ENCODE measurements at regions not wholly inside any gene's neighbourhood (a gene's known extent, or its start where the extent isn't known, plus 50 kb on each side); places are given as distances from the start of the nearest gene placed in this dataset.

DNA sequence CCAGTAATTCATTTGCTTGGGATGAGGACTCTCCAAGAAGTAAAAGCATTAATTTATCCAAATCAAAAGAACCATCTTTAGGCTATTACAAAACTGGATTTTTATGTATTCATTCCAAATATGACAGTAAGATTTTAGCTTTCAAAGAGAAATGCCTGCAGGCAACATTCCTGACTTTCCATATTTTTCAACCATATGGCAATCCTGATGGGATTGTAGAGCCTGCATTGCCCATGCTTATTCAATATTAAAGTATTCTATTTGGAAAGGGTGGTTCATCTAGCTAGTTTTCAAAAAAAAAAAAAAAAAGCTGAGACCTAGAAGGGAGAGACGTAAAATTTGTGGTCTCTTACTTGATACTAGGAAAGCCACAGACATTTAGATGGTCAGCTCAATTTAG is 1253.7 kb downstream of the LRFN5 start:
- no peak for DNase-seq

DNA sequence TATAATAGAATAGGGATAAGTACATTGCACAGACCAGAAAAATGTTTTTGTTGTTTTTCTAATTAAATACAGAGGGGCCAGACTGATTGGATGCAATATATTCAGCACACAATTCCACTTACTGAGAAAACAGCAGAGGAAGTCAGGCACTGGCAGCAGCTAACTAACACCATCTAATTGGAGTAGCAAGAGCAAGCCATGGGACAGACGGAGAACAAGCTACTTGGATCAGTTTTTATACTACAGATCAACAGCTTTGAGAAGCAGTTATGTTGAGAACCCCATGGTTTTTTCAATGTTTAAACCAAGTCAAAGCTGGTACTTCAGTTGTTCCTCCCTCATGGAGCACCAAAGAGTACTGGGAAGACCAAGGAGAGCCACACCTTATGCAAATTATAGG is 1249.4 kb downstream of the LRFN5 start:
- no peak for DNase-seq

DNA sequence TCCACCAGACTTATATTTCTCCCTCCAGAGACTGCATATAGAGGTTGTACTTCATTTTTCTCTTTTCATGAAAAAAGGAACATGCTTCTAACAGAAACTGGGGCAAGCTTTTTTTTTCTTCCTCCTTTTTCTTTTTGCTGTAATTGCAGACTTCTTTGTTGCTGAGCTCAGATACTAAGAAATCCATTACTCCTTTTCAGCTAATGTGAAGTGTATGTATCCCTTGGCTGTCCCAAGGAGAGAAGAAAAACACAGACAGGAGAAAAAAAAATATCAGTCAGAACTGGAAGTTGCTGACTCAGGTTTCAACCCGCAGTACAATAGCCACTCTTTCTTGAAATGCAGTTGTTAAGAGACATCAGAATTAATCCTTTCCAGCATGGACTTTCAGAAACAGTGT is 1248.4 kb downstream of the LRFN5 start:
- DNase-seq, result no peak

DNA sequence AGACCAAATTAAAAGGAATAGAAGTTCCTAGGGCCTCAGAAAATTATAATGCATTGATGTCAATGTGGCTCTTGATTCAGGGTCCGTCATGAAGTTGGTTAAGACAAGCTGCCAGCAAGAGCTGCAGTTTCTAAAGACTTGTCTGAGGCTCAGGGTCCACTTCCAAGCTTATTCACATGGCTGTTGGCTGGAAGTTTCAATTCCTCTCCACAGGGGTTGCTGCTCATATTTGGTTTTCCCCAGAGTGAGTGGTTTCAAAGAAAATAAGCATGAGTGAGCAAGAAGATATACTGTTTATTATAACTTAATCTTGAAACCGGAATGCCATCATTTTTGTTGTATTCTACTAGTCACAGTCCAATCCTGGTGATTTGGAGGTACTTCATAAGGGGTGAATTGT is 1247.4 kb downstream of the LRFN5 start:
- no peak for DNase-seq

DNA sequence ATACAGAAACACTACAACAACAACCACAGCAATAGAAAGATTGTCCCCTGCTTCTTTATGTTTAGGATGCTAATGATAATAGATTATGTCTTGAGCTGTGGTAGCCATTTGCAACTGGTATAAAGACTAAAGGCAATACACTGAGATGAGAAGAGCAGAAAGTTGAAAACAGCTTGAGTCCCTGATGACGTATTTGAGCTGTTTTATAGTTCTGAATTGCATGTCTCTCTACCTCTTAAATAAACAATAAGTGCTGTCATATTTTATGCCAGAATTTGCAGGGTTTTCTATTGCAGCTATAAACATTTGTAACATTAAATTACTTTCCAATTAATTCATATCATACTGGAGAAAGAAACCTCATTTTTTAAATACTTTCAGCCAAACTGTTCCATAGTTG is 1242.0 kb downstream of the LRFN5 start:
- no peak for DNase-seq

DNA sequence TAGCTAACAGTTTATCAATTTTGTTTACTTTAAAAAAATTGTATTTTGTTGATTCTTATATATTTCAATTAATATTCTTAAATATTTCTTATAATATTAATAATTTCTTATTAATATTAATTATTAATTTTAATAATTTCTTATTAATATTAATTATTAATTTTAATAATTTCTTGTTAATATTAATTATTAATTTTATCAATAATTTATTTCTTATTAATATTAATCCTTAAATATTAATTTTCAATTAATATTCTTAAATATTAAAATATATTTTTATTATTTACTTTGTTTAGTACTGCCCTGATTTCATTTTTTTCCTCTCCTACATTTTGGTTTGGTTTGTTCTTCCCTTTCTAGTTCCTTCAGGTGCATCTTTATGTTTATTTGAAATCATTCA is 1208.1 kb downstream of the LRFN5 start:
- DNase-seq, result no peak

DNA sequence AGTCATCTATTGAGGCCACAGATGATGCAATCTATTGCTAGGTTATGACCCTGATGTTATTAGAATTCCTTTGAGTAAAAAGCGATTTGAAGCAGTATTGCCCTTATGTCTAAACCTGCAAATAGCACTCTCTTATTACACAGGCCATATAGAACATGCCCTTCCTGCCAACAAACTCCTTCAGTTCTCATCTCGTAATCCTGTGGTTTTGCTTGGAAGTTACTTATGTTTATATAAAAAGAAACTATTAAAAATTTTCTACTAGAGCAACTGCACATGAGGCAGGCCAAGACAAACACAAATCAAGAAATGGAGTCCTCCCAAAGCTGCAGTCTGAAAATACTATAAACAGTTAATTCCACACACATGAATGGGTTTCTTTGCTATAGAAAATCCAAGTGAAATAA is 1200.2 kb downstream of the LRFN5 start:
- no peak for DNase-seq

DNA sequence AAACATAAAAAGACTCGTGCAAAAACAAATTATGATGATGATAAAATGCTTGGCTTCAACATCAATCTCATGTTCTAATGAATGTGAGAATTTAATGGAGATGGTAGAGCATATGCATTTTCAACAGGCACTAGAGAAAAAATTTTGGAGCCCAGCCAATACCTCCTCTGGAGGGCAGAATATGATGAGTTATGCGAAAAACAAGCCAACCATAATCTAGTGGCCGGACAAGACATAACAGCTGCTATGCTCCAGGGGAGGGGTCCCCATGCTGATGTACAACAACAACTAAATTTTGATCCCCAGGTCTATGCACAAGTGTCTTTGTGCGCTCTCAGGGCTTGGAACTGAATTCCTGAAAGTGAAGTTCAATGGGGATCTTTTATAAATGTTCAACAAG is 1197.5 kb downstream of the LRFN5 start:
- DNase-seq, result peak; percentile 21

DNA sequence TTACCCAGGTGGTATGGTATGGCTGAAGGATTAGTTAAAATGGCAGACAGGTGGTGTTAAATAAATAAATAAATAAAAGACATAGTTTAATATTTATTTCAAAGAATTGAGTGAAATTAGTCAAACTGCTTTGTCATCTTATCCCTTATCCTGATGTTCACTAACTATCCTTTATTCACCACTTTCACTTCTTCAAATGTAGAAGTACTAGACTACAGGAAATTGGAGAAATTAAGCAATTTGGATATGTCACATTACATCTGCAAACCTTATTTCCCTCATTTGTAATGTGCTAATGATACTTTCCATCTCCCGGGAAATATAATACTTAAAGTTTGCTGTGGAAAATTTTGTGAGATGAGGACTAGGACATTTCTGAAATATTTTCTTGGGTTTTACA is 1195.7 kb downstream of the LRFN5 start:
- DNase-seq, result no peak

DNA sequence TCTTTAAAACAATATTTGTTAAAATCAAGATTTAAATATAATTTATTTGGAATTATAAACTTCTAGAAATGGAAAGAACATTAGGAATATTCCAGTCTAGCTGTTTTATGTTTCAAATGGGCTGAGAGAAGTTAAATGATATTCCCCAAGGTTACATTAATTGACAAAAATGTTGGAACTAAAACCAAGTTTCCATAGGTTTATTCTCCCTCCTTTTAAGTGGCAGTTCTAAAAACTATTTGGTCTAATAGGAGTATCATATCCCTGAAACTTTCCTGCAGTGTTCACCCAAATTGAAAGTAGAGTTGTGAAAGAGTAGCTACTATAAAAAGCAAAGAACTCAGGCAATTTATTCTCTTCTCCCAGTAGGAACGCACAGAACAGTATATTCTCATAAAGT is 1185.5 kb downstream of the LRFN5 start:
- DNase-seq, result no peak

DNA sequence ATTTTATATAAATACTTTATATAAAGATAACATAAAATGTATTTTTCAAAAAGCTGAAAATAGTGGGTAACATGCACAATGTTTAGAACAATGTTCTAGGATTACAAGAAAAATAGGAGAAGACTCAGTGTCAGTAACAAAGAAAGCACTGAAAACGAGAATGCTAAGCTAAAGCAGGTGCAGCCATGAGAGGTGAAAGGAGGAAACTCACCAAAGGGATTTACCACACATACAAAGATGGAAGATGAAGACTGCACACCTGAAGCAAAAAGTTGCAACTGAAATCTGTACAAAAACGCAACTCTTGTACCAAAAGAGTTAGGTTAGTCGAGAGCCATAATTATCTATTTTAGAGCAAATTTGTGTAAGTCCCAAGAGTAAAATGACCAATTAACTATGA is 1176.1 kb downstream of the LRFN5 start:
- DNase-seq, result no peak

DNA sequence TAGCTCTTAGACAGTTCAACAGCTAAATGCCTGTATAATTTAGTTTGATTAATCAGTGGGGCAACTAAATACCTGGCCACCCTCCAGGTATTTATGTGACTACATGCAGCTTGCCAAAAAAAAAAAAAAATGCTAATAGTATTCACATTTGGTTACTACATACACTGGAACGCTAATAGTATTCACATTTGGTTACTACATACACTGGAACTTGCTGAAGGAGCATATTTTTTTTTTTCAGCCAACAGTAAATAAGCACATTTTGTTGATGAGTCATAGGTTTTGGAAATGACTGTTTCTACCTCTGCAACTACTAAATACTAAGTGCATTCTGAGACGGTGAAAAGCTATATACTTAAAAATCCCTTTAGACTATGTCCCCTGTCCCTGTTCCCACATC is 1172.3 kb downstream of the LRFN5 start:
- DNase-seq, result no peak

DNA sequence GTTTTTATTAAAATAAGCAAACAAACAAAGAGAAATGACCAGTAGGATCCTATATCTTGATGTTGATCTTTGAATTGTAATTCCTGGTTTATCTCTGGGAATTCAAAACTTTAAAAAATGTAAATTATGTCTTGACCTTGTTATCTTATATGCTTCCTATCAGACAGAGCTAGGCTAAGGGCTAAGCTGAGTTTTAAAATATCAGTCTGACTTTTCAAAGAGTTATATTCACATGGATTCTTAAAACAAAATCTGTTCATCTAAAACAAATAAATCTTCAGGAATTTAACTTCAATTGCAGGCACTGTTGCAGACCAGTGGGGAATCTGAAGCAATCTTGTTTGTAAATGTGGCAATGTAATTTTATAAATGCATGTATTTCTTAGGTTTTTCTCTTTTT is 1144.1 kb downstream of the LRFN5 start:
- DNase-seq, result no peak

DNA sequence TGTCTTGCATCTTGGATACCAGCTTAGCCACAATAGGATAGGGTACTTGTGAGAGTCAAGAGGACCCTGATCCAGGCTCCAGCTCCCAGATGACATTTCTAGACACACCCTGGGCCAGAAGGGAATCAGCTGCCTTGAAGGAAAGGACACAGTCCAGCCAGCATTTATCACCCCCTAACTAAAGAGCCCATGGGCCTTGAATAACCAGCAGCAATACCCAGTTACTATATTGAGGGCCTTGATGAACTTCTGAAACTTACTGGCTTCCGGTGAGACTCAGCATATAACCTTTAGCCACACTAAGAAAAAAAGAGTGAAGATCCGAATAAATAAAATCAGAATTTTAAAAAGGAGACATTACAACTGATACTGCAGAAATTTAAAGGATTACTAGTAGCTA is 1135.4 kb downstream of the LRFN5 start:
- DNase-seq, result no peak

DNA sequence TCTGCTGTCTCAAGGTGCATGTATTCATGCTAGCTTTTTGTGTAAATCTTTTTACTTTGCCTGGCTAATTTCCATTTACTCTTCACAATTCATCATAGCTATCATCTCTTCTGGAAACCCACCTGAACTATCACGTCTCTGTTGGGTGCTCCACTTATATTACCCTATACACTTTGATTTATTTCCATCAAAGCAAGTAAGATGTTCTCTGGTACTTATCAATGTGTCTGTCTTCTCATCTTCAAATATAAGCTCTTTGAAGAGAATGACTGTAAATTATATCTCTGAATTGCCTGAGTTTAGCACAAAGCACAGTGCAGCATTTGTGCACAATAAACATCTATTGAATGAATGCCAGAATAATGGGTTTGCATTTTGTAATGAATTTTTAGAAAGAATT is 1129.7 kb downstream of the LRFN5 start:
- no peak for DNase-seq

DNA sequence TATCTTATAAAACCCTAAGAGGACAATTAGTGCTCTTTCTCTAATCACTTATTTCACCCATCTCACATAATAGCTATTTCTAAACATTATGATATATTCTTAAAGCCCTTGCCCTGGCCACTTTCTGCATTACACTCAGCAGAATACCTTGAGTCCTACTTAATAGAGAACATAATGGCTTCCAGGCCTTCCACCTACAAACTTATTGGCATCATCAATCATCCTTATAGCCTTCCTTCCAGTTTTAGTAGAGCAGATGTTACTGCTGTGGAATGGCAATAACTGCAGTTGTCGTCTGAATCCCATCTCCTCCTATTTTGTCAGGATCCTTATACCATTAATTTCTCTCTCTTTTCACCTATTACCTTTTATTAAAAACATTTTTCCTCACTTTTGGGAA is 1127.4 kb downstream of the LRFN5 start:
- DNase-seq, result no peak

DNA sequence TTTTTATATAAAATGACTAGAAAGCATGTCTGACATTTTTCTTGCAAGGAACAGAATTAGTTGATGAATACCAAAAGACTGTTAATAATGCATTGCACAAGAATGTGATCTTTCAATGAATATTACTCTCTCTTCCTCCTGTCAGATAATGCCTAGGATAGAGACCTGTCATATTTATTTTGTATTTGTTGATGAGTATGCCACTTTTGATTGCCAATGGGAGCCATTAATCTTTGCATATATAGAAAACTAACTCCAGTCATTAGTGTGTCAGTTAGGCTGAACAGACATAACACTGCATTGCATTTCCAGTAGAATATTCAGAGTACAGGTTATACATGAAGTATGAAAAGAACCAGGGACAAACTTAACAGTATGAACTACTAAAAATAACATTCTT is 1125.3 kb downstream of the LRFN5 start:
- no peak for DNase-seq

DNA sequence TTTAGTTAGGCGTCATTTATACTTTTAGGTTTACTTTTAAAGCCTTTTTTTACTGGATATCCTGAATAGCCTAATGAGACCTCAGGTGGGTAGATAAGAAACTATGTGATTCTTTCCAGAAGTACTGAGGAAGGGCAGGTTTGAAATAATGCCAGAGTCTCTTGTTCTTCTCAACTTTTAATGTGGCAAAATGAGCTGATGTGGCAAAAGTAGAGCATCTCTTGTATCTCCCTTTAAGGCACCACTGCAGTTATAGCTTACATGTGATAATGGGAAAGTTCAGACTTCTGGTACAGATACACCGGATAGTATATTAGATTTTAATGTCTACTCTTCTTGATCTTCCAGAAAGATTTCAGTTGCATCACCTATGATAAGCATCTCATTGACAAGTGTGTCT is 1124.8 kb downstream of the LRFN5 start:
- DNase-seq, result no peak

DNA sequence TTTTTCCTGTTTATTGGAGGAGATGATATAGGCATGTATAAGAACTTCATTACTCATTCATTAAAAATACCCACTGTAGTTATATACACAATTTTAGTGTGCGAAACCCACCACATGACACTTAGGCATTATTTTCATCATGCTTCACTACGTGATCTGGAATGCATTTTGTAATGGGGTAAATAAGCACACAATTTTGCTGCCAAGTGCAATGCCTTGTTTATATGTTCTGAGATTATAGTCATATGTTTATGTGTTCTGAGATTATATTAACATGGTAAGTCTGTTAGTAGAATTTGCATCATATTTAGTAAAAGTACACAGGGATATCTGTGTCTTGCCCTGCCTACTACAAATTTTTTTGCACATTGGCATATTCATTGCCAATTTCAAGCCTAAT is 1123.0 kb downstream of the LRFN5 start:
- no peak for DNase-seq

DNA sequence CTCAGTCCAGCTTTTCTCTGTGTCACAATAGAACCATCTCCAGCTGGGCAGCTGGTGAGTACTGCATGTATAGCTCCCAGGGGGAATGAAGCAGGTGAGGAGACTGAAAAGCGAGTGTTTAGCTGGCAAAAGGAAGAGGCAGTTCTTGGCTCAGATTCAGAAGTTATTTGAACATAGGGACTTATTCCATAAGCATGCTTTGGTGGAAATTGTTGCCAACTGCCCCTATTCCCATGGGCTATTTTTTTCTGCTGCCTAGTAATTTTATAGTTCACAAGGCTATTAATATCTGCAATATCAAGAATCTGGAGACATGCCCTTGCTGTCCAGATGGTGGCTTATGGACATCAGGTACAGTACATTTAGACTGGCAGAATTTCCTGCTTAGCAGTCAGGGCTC is 1112.7 kb downstream of the LRFN5 start:
- DNase-seq, result peak; percentile 70

DNA sequence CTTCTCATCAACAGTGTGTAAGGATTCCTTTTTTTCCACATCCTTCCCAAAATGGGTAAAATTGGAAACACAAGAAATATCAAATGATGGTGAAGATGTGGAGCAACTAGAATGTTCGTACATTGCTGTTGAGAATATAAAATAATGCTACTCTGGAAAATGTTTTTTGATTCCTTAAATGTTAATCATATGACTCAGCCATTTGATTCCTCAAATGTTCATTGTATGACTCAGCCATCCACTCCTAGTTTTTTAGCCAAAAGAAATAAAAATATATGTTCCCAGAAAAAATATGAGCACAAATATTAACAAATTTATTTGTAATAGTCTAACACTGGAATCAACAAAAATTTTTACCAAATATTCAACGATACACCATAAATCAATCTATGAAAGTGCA is 1108.6 kb downstream of the LRFN5 start:
- no peak for DNase-seq

DNA sequence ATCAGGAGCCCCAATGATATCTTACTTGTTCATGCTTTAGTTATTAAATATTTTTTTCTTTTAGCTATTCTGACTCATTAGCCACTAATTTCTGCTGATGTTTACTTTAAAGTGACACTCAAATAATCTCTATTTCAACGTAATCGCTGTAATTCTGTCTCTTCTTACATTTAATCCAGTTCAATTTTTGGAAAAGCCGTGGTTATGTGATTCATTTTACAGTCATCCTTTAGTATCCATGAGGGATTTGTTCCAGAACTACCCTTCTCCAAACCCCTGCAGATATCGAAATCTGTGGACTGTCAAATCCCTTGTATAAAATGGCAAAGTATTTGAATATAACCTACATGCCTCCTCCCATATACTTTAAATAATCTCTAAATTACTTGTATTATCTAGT is 1103.4 kb downstream of the LRFN5 start:
- DNase-seq, result no peak

DNA sequence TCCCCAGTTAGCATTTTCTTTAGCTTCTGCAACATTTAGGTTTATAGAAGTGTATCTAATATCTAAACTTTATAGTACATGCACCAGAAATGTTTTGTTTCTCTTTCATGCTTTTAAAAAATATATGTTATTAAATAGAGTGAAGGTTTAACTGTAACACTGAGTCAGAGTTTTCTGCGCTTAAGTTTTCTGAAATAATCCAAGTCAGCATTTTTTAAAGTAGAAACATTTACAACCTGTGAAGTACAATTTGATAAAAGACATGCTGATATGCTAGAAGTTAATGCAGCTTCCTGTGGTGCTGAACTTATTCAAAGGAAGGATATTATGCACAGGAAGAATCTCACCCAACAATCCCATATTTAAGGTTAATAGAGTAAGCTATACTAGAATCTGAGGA is 1096.8 kb downstream of the LRFN5 start:
- DNase-seq, result no peak

DNA sequence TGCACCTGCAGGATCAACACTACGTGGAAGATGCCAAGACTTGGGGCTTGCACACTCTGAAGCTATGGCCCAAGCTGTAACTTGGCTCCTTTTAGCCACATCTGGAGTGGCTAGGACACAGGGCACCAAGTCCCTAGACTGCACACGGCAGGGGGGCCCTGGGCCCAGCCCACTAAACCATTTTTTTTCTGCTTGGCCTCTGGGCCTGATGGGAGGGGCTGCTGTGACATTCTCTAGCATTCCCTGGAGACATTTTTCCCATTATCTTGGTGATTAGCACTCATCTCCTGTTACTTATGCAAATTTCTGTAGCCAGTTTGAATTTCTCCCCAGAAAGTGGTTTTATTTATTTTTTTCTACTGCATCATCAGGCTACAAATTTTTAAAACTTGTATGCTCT is 1080.7 kb downstream of the LRFN5 start:
- no peak for DNase-seq

DNA sequence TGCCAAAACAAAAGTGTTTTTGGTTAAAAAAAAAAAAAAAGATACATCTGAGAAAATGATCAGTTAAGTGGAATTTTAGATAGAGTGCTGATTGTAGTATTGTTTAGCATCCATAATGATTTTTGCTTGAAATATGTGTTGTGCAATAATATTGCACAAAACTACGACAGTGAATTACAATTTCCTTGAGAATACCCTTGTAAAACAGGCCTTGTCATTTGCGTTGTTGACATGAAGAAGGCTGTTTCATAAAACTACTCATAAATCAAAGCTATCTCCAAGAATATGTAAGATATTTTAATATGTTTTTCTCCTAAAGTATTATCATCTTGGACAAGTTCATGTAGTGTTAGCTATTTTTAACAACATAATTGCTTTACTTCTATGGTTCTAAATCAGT is 1077.0 kb downstream of the LRFN5 start:
- DNase-seq, result no peak

DNA sequence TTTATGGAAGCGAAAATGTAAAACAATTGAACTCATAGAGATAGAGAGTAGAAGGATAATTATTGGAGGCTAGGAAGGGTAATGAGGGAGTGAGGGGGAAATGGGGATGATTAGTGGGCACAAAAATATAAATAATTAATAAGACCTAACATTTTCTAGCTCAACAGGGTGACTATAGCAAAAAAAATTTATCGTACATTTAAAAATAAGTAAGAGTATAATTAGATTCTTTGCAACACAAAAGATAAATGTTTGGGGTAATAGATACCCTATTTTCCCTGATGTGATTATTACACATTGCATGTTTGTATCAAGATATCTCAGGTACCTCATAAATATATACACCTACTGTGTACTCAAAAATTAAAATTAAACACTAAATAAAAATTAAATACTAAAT is 1070.0 kb downstream of the LRFN5 start:
- no peak for DNase-seq

DNA sequence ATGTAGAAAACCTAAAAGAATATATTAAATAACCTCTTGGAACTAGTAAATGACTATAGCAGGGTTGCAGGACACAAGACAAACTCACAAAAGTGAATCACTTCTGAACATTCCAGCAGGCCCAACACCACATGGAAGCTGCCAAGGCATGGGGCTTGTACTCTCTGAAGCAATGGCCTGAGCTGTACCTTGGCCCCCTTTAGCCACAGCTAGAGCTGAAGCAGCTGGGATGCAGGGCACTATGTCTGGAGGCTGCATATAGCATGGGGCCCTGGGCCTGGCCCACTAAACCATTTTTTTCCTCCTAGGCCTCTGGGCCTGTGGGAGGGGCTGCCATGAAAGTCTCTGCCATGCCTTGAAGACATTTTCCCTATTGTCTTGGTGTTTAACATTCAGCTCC is 1067.3 kb downstream of the LRFN5 start:
- DNase-seq, result no peak

All from NCI-H510A treated with DMSO at 0.1 percent for 48 hours (cell line).